GM21576 (cell line): ENCODE measurements at regions not wholly inside any gene's neighbourhood (a gene's known extent, or its start where the extent isn't known, plus 50 kb on each side); places are given as distances from the start of the nearest gene placed in this dataset.

ENCODE experiments used
- ATAC-seq: cut with Tn5 transposase; IDR thresholded peaks from one replicate; pipeline ENCODE4 v1.9.1; 2021; ENCODE audit warnings: mild to moderate bottlenecking, moderate library complexity; ENCODE audit not compliant: unreplicated experiment

GRCh38 chr5:2658881-2659470 lies 92.5 kb downstream of the IRX2 start:
- no peak for ATAC-seq

- no peak for ATAC-seq
Measured at GRCh38 chr5:2658447-2658846, 93.0 kb downstream of the IRX2 start.

DNA sequence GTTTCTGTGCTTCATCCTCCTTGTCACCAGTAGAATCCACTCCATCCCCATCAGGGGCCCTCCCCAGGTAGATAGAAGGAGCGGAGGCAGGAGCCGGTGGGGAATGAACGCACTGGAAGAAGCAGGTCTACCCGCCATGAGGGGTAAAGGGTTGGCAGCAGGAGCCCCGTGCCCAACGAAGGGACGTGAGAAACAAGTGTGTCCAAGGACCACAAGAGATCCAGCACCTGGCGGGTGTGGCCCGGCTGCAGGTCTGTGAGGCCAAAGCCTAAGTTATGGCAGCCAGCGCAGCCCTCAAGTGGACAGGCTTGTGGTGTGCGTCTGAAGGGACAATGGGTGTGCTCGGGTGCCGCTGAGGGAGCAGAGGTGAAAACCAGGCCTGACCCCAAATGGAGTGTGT lies 94.3 kb downstream of the IRX2 start:
- ATAC-seq: no peak

GRCh38 chr5:2656206-2656605 lies 95.3 kb downstream of the IRX2 start:
- ATAC-seq: no peak

GRCh38 chr5:2653991-2654390 lies 97.5 kb downstream of the IRX2 start:
- ATAC-seq: no peak

- ATAC-seq: no peak
Measured at GRCh38 chr5:2651116-2651515, 100.4 kb downstream of the IRX2 start.

DNA sequence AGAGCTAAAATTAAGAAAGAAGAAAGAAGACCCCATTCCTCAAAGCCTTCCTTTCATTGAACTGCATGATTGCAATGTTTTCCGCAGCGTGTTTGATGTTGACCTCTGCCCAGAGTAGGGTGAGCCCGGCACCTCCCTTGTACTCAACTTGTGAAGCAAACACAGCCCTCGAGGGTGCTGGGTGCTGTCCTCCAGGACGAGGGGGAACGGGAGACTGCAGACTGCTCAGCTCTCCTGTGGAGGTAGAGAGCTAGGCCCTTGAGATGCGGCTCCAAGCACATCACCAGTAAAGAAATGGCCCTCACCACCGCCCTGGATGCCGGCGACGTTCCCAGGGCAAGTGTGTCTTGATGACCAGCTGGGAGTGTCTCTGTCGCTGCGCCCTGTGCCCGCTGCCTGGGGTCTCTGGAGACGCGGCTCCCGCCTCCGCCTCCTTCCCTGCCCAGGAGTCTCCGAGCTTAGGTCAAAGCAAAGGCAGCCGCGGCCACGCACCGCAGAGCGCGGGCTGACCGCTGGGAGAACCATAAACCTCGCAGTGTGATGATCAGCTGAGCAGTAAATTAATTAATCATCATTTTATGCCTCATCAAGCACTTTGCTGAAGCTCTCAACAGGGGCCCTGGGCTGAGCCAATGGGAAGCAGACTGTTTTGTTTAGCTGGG lies 108.7 kb downstream of the IRX2 start:
- ATAC-seq: no peak

- ATAC-seq: no peak
Measured at GRCh38 chr5:2640717-2641116, 110.8 kb downstream of the IRX2 start.

DNA sequence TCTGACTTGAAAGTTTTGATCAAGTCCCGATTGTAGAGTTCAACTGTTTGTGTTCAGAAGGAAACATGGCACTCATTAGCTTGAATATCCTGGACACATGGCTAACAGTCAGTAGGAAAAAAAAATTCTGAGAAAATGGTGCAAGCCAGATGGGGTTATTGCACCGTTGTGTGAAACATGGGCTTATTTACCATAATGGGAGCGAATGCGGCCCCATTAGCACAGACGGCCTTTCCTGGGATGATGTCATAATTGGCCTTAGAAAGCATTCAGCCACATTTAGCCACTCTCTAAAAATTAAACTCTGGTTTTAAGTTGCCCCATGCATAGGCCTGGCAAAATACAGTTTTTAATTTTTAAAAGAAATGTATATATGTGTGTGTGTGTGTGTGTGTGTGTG lies 112.1 kb downstream of the IRX2 start:
- ATAC-seq: no peak

DNA sequence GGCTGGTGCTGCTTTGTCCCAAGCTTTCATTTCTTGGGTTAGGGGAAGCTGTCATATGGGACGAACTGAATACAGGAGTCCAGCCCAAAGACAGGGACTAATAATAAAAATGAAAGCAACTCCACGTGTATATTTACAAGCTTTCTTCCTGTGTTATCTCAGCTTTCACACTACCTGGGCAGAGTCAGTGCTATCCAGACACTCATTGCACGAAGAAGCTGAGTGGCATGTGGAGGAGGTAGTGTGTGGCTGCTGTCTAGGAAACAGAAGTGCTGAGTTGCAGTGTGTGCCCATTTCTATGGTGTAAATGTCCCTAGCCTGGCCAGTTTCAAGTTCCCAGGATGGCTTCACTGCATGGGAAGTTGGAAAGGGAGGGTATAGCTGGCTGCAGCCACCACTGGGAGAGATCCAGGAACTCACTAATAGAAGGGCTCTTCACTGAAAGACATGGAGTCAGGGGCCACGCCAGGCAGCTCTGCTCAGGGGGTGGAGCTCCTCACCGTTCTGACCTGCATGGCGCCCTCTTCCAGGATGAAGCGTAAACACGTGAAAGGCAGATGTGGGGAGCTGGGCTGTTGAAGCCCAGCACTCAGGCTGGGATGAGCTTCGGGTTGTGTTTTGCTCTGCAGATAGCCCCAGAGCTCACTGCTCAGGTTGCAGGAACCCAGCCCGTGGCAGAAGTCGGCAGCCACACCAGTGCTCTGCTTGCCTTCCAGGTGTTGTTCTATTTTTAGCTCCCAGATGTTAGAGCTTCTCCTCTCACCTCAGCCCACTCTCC lies 116.9 kb downstream of the IRX2 start:
- ATAC-seq: no peak

DNA sequence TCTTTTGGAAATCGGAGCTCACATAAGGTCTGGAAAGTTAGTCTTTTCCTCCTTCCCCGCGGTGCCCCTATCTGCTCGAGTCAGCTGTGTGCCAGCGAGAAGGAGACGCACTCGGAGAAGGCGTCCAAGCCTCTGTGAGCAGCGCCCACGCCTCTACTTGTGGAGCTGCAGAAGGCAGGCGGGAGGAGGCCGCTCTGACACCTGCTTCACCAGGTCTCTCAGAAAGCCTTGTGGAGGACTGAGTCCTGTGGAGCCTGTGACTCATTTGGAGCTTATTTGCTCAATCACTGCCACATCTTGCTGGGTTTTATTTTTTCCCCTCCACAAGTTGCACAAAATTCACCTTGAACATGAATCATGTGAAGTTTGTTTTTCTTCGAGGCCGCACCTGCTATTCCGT lies 117.5 kb downstream of the IRX2 start:
- ATAC-seq: no peak

DNA sequence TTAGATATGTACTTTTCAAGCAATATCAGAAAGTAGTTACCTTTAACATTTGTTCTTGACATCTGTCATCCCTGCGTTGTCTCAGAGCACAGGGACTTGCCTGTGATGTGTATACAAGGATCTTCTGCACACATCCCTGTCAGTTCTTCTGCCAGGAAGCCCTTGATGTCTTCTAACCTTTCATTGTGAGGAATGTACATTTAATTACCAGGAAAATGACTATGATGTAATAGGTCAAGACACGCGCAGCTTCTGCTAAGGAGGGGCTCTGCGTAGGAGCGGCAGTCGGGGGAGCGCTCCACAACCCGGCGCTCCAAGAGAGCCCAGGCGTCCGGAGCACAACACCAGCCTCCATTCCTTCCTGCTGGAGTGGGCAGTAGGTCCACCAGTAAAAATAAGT lies 119.7 kb downstream of the IRX2 start:
- no peak for ATAC-seq

GRCh38 chr5:2629045-2629444 lies 122.4 kb downstream of the IRX2 start:
- ATAC-seq: no peak

- no peak for ATAC-seq
Measured at GRCh38 chr5:2627867-2628266, 123.6 kb downstream of the IRX2 start.

GRCh38 chr5:2626572-2626971 lies 124.9 kb downstream of the IRX2 start:
- ATAC-seq: no peak

- no peak for ATAC-seq
Measured at GRCh38 chr5:2622866-2623265, 128.6 kb downstream of the IRX2 start.

GRCh38 chr5:2621631-2622030 lies 129.8 kb downstream of the IRX2 start:
- no peak for ATAC-seq

DNA sequence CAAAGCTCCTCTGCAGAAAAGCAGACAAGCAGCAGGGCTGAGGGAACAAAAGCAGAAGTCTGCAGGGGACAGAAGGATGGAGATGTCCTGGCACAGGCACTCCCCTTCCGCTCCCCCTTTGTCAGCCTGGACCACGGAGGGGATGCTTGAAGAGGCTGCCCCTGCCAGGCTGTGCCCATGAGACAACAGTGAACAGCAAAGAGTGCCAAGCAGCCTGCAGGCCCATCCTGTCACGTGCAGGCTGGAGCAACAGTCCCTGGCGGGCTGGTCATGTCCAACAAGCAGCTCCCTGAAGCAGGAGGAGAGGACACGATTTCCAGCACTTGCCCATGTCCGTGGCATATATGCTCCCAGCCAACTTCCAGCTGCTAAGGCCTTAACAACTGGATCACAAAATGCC lies 132.3 kb downstream of the IRX2 start:
- ATAC-seq: no peak

DNA sequence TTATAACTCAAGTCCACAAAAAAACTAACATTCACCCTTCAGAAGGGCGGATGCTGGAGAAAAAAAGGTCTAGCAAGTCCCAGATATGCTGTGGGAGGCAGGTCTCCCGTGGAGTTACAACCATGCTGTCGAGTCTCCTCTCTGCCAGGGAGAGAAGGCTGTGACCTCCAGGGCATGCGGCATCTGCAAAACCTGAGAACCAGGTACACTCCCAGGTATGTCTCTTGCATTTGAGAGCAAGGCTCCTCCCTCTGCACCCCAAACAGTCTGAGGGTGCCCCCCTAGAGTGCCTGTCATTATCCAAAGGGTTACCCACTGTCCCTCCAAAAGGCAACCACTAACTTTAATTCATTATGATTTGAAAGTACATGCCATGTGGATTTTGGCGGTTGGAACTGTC lies 134.0 kb downstream of the IRX2 start:
- no peak for ATAC-seq

DNA sequence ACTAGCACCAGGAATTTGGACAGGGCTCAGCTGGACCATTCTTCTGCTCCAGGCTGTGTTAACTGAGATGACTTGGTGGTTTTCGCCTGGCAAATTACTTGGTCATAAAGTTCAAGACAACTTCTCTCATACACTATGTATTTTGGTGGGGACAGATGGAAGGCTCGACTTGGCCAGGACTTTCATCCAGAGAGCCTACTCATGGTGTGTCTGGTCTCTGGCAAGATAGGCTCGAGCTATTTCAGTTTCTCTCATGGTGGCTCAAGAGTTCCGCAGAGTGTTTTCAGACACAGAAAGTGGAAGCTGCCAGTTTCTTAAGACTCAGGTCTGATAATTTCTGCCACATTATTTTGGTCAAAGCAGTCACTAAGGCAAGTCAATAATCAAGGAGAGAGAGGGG lies 135.6 kb downstream of the IRX2 start:
- ATAC-seq: no peak

- no peak for ATAC-seq
Measured at GRCh38 chr5:2614571-2614970, 136.9 kb downstream of the IRX2 start.

DNA sequence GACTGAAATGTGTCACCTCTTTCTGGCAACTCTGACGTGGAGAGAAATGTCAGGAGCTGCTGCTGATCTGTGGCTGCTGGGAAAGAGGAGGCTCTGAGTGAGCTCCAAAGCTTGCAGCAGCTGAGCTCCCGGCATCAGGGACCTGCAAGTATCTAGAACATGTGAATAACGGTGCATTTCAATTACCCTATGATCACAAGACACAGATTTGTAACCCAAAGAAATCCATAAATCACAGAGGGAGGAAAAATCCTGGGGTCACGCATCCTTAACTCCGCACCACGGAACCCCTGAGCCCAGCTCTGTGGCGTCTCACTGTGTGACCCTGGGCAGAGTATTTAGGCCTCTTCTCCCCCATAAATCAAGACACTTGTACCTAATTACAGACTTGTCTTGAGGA lies 139.8 kb downstream of the IRX2 start:
- ATAC-seq: no peak
